Left ventricle myocardium inferior (tissue), 1 donor: ENCODE measurements at regions not wholly inside any gene's neighbourhood (a gene's known extent, or its start where the extent isn't known, plus 50 kb on each side); places are given as distances from the start of the nearest gene placed in this dataset.
"Not testable (repeated sequence)": the region's sequence is repeated elsewhere in the genome, so short reads cannot be mapped to it uniquely, and the experiment has no call there.

Source experiments
- DNase-seq: peaks from one replicate; pipeline ENCODE4 v3.0.0-alpha.2; 2020
- H3K27ac ChIP-seq: fragments of 200-600 bp; replicated peaks from 2 replicates; pipeline ENCODE4 v1.8.0; 2021
- H3K27me3 ChIP-seq: fragments of 200-600 bp; 2 replicates; pipeline ENCODE4 v1.8.0; 2021; ENCODE audit warnings: low read depth
- H3K36me3 ChIP-seq: fragments of 200-600 bp; 2 replicates; pipeline ENCODE4 v1.8.0; 2021
- H3K4me1 ChIP-seq: fragments of 200-600 bp; 2 replicates; pipeline ENCODE4 v1.8.0; 2021
- H3K4me3 ChIP-seq: fragments of 200-600 bp; 2 replicates; pipeline ENCODE4 v1.8.0; 2021; ENCODE audit warnings: mild to moderate bottlenecking, moderate library complexity
- H3K9me3 ChIP-seq: fragments of 200-600 bp; replicated peaks from 2 replicates; pipeline ENCODE4 v1.8.0; 2021
- intact Hi-C: fragments of 100-400 bp; cut with micrococcal nuclease; formaldehyde crosslinking; loops from one replicate; pipeline ENCODE4 v1.11.0; 2022
- TF ChIP-seq, protein P1 (sequence below): fragments of 200-600 bp; IDR thresholded peaks from 2 replicates; pipeline ENCODE4 v1.8.0; 2021; ENCODE audit warnings: antibody characterized with exemption, mild to moderate bottlenecking, borderline replicate concordance
- donor health status: DM: no; HTN: yes; CAD: no; lungs with severe emphysema.

DNA sequence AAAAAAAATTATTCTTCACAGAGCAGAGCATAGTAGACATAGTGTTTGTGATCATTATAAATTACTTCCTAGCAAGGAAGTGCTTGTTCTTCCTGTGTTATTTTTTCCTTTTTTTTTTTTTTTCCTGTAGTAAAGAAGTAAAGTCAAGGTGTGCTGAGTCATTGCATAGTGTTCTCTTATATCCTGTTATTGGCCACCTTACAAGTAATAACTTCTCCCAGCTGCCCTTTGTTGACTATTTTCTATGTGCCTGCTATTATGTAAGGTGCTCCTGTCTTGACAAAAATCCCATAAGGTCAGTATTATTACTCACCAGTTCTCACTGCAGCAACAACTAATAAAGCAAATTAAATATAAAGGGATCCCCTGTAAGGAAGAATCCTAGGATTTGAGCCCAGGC lies 195.3 kb downstream of the GJA1 start:
- peaks cover 42% of the 10 kb centered on the region for H3K9me3 ChIP-seq
- no peak for DNase-seq
- H3K27ac ChIP-seq, result no peak overlapping the region
- no peaks in the 10 kb centered on the region for H3K36me3 ChIP-seq
- H3K27me3 ChIP-seq, result no peaks in the 10 kb centered on the region
- TF ChIP-seq, protein P1, sequence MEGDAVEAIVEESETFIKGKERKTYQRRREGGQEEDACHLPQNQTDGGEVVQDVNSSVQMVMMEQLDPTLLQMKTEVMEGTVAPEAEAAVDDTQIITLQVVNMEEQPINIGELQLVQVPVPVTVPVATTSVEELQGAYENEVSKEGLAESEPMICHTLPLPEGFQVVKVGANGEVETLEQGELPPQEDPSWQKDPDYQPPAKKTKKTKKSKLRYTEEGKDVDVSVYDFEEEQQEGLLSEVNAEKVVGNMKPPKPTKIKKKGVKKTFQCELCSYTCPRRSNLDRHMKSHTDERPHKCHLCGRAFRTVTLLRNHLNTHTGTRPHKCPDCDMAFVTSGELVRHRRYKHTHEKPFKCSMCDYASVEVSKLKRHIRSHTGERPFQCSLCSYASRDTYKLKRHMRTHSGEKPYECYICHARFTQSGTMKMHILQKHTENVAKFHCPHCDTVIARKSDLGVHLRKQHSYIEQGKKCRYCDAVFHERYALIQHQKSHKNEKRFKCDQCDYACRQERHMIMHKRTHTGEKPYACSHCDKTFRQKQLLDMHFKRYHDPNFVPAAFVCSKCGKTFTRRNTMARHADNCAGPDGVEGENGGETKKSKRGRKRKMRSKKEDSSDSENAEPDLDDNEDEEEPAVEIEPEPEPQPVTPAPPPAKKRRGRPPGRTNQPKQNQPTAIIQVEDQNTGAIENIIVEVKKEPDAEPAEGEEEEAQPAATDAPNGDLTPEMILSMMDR, result no peak
- H3K4me3 ChIP-seq, result no peak overlapping the region
- intact Hi-C loops, result no loop called here
- no peaks in the 10 kb centered on the region for H3K4me1 ChIP-seq

DNA sequence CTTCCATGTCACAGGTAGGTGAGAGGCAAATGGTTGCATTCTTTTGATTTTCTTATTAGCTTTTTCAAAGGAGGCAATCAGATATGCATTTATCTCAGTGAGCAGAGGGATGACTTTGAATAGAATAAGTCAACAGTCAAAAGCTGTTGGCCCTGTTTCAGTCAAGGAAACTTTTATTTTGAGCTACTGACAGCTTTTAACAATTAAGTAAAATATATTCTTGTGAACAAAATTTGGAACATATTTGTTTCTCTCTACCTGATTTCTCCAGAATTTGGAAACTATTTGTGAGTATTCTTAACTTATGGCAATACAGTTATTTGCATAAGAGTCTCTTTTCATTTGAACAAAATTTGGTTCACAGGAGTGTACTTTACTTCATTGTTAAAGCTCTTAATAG lies 196.3 kb downstream of the GJA1 start:
- H3K4me3 ChIP-seq, H3K27me3 ChIP-seq, H3K36me3 ChIP-seq, H3K27ac ChIP-seq, intact Hi-C loops, H3K4me1 ChIP-seq, DNase-seq: not testable (repeated sequence)
- H3K9me3 ChIP-seq, result peaks cover 53% of the 10 kb centered on the region

DNA sequence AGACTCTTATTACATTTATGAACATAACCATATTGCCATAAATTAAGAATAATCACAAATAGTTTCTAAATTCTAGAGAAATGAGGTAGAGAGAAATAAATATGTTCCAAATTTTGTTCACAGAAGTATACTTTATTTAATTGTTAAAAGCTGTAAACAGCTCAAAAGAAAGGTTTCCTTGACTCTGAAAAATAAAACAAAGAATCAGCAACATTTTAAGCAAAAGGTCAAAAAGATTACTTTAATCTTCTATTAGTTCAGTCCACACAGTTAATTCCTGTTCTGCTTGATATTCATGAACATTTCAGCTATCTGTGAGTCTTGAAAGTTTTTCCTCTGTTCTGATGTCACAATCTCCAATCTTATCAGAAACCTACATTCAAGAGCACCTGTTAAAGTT lies 197.9 kb downstream of the GJA1 start:
- no peak for DNase-seq
- no peak overlapping the region for H3K4me3 ChIP-seq
- H3K9me3 ChIP-seq, result peaks cover 59% of the 10 kb centered on the region
- H3K36me3 ChIP-seq, result no peaks in the 10 kb centered on the region
- TF ChIP-seq, protein P1, result no peak
- H3K27ac ChIP-seq, result no peak overlapping the region
- H3K4me1 ChIP-seq, result no peaks in the 10 kb centered on the region
- intact Hi-C loops, result no loop called here
- no peaks in the 10 kb centered on the region for H3K27me3 ChIP-seq

DNA sequence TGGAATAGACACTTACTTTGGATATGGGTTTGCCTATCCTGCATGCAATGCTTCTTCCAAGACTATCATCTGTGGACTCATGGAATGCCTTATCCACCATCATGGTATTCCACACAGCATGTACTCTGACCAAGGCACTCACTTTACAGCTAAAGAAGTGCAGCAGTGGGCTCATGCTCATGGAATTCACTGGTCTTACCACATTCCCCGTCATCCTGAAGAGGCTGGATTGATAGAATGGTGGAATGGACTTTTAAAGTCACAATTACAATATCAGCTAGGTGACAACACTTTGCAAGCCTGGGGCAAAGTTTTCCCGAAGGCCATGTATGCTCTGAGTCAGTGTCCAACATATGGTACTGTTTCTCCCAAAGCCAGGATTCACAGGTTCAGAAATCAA lies 199.1 kb downstream of the GJA1 start:
- H3K9me3 ChIP-seq, result peaks cover 59% of the 10 kb centered on the region
- H3K27ac ChIP-seq, H3K4me3 ChIP-seq: not testable (repeated sequence)

DNA sequence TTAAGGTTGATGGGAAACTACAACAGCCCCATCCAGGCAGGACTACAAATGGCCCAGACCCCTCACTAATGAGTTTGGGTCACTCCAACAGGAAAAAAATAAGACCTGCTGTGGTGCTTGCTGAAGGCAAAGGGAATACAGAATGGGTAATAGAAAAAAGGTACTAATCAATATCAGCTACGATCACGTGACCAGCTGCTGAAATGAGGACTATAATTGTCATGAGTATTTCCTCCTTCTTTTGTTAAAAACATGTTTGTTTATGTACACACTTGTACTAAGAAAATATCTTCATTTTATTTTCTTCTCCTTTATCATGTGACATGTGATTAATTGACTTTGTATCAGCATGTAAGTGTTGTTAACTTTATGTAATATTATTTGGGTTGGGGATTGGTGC lies 199.9 kb downstream of the GJA1 start:
- H3K4me3 ChIP-seq, result no peak overlapping the region
- intact Hi-C loops, result no loop called here
- H3K4me1 ChIP-seq, result no peaks in the 10 kb centered on the region
- H3K9me3 ChIP-seq, result peaks cover 59% of the 10 kb centered on the region
- TF ChIP-seq, protein P1, result no peak
- H3K27ac ChIP-seq, result no peak overlapping the region
- DNase-seq, result no peak
- no peaks in the 10 kb centered on the region for H3K27me3 ChIP-seq
- no peaks in the 10 kb centered on the region for H3K36me3 ChIP-seq

More for the DNA sequence above, 199.1 kb downstream of the GJA1 start:
- DNase-seq, intact Hi-C loops, H3K36me3 ChIP-seq, H3K4me1 ChIP-seq, H3K27me3 ChIP-seq: not testable (repeated sequence)

DNA sequence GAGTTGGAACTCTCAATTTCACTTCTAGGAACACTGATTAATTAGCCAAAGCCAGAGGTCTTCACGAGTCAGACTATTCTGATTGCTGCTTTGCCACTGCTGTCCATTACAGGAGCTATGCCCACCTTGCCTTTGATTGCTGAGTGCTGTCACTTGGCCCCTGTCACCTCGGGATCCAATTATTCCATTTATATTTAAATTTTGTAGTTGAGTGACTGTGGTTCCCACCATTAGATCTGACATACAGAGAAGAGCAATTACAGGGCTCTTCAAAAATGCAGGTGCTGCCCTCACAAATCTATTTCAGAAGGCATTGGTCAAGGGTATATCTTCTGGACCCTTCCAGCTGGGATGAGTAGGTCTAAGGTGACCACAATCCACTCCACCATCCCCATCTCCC lies 200.8 kb downstream of the GJA1 start:
- H3K4me1 ChIP-seq, intact Hi-C loops, DNase-seq, H3K36me3 ChIP-seq, H3K4me3 ChIP-seq, H3K27me3 ChIP-seq, H3K27ac ChIP-seq: not testable (repeated sequence)
- peaks cover 59% of the 10 kb centered on the region for H3K9me3 ChIP-seq

DNA sequence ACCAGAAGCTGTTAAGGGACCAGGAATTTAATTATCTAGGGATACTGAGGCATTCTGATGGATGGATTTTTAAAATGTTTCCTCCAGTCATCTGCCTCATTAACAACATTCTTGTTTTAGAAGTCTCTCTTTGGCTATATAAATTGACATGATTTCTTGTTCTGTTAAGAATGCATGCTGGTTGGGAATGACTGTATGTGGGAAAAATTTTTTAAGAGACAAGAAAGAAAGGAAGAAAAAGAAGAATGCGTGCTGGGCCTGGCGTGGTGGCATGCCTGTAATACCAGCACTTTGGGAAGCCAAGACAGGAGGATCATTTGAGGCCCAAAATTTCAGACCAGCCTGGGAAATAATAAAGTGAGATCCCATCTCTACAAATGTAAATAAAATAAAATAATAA lies 203.6 kb downstream of the GJA1 start:
- H3K4me3 ChIP-seq, result no peak overlapping the region
- H3K27ac ChIP-seq, result no peak overlapping the region
- no peaks in the 10 kb centered on the region for H3K27me3 ChIP-seq
- no peak for DNase-seq
- H3K4me1 ChIP-seq, result no peaks in the 10 kb centered on the region
- intact Hi-C loops, result no loop called here
- H3K36me3 ChIP-seq, result no peaks in the 10 kb centered on the region
- peaks cover 43% of the 10 kb centered on the region for H3K9me3 ChIP-seq
- TF ChIP-seq, protein P1, result no peak
